Activated CD8-positive, alpha-beta memory T cell treated with anti-CD3 and anti-CD28 coated beads, Interleukin-2, amount 50 U/mL, for 1 hour (primary cell): ENCODE measurements at regions not wholly inside any gene's neighbourhood (a gene's known extent, or its start where the extent isn't known, plus 50 kb on each side); places are given as distances from the start of the nearest gene placed in this dataset.
"Not testable (repeated sequence)": the region's sequence is repeated elsewhere in the genome, so short reads cannot be mapped to it uniquely, and the experiment has no call there.

Experiments
- DNase-seq: peaks from one replicate; pipeline ENCODE4 v3.0.0-alpha.2; 2020; ENCODE audit errors: extremely low read depth

DNA sequence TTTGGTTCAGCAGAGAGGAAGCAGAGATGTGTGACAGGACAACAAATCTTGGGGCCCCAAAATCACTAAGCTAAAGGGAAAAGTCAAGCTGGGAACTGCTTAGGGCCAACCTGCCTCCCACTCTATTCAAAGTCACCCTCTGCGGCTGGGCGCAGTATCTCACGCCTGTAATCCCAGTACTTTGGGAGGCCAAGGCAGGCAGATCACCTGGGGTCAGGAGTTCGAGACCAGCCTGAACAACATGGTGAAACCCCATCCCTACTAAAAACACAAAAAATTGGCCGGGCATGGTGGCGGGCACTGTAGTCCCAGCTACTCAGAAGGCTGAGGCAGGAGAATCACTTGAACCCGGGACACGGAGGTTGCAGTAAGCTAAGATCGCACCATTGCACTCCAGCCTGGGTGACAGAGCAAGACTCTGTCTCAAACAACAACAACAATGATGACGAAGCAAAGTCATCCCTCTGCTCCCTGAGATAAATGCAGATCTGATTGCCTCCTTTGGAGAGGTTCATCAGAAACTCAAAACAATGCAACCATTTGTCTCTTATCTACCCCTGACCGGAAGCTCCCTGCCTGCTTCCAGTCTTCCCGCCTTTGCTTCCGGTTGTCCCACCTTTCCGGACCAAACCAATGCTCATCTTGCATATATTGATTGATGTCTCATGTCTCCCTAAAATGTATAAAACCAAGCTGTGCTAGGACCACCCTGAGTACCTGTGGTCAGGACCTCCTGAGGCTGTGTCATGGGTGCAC is 136.4 kb upstream of the AFDN start:
- DNase-seq: not testable (repeated sequence)

DNA sequence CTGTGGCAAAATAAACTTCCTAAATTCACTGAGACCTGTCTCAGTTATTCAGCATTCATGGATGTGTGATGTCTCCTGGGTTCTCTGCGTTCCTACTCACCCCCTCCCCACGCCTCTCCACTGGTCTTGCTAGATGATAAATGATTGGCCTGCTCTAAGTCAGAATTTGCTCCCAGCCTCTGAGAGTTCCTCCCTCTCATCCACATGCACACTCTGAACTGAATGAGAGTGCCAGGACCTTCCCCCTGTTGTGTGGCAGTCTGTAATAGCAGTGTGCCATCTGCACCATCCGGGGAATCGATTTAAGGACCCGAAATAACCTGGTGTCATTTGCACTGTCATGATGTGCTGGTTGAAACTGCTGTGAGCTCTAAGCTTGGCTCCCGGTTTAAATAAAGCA is 135.8 kb upstream of the AFDN start:
- DNase-seq: no peak

DNA sequence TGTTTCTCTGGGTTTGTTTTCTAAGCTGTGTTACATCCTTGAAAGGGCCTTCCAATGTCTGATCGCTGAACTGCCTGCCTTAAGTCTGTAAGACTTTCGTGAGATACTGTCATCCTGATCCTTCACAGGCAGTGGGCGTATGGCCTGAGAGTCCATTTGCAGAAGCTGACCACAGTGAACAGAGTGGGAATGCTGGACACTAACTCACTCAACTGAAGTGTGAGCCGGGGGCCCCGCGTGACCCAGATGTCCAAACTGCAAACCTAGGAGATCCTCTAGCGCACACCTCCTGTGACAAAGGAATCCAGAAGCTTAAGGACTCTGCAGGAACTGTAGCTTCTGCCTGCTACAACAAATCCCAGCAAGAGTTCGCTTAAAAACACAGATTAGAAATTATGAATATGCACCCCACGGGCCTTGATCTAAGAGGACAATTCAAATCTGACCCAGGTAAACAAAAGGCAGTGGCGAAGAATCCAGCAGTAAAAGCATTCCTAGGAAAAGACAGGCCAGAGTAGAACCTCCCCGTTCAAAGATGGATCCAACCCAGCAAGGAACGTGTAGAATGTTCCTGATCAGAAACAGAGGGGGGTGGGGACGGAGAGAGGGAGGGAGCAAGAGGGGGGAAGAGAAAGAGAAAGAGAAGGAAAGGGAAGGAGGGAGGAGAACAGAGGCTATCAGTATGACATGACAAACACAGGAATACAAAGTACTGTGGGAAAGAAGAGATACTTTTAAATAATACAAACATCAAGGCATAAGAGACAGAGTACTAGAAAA is 135.0 kb upstream of the AFDN start:
- DNase-seq: no peak

DNA sequence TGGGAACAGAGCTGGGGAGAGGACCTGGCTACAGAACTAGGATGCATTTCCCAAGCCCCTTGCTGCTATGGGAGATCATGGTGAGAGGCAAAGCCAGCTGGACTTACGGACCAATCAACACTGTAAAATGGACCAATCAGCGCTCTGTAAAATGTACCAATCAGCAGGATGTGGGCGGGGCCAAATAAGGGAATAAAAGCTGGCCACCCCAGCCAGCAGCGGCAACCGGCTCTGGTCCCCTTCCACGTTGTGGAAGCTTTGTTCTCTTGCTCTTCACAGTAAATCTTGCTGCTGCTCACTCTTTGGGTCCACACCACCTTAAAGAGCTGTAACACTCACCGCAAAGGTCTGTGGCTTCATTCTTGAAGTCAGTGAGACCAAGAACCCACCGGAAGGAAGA is 133.2 kb upstream of the AFDN start:
- not testable (repeated sequence) for DNase-seq

DNA sequence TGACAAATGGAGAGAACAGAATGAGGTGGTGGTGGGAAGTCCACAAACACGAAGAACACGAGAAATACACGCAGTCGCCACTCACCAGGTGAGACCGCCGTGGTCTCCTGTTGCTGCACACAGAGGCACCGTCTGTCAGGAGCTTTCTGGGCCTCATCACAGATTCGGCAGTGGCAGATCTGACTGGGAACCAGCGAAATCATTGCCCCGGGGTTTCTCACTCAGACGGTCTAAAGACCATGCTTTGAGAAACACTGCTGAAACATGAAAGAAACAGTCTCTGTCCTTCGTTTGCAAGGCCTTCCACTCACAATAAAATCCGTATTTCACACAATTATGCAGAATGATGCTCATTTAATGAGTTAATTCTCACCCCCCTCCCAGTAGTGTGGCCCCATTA is 130.9 kb upstream of the AFDN start:
- no peak for DNase-seq

DNA sequence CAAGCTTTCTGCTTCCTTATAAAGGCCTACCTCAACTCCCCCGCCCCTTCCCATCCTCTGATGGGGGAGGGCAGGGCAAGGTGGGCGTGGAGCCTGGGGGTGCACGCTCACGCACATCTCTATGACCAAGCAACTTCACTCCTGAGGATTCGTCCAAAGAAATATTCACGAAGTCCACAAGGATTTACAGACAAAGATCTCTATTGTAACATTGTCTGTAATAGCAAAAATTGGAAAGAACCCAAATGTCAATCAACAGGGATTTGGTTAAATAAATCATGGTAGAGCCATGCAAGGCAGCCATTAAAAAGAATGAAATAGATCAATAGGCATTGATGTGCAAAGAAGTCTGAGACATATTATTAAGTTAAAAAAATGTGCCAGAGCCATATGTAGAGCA is 130.4 kb upstream of the AFDN start:
- no peak for DNase-seq

DNA sequence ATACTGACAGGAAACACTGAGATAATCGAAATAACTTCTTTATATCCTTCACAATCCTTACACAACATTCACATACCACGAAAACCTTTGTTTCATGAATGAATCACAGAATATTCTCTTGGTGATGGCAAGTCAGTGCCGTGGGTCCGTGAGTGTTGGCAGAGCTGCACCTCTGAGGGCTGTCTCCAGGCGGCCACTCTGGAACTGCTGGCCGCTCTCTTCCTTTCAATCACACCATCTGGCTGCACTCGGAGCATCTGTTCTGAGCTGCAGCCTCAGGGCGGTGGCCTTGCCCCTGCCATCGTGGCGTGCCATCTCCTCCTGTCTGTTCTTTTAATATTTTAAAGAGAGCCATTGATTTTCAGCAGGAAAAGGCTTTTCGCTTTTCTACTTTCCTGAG is 129.4 kb upstream of the AFDN start:
- no peak for DNase-seq

DNA sequence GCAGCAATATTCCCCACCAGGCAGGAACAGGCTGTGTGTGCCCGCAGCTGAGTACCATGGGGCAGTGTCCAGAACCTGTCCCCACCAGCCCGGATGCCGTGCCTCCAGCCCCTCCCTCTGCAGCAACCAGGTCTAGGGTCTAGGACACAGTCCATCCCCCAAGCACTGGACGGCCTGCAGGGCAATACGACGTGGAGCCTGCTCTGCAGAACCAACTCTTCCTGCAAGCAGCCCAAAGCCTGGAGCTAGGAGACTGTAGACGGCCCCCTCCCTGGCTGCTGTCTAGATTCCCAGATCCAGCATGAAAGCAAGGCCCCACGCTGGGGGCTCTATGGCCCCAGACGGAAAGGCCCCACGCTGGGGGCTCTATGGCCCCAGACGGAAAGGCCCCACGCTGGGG is 128.2 kb upstream of the AFDN start:
- no peak for DNase-seq

DNA sequence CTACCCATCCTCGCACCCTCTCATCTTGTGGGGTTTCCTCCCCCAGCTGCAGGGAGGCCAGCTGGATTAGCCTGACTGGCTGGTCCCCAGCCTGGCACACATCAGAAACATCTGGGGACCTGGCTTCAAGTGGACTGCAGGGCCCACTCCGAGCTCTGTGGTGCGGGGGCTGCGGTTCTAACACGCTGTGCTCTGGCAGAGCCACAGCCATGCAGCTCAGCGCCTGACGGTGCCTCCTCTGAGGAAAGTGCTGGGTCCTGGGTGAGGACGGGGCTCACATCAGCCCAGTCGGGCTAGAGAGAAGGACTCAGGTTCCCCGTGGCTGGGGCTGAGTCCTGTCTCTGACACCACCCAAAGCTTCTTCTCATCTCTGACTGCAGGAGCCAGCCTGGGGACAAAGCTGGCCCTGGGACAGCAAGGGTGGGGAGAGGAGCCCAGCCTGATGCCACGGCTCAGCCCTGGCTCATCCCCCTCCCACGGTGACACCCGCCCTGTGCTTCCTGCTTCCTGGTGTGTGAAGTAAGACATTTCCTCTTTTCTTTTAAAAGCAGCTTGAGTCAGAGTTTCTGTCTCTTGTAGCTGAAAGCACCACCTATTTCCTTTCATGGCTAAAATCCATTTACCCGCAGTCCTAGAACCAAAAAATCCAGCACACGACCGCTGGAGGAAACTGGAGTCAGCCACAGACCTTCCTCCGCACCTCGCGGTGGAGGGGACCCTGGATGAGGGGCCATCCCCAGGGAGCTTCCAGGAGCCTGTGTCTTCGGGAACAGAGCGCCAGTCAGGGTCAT is 127.4 kb upstream of the AFDN start:
- DNase-seq: no peak

DNA sequence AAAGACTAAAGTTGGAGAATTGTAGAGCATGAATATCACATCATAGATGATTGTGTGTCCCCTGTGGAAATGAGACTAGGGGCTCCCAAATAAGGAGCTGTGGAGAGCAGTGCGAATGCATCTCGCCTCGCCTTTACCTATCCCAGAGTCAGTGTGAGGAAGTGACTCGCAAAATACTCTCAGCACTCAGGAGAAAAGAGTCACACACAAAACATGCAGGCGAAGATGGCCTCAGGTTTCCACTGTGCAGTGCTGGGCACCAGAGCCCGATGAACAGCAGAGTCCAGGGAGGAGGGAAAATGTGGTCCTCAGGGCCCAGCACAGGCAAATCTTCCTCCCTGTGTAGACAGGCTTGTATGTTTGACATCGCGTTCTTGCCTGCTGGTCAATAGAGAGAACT is 126.5 kb upstream of the AFDN start:
- DNase-seq: no peak

DNA sequence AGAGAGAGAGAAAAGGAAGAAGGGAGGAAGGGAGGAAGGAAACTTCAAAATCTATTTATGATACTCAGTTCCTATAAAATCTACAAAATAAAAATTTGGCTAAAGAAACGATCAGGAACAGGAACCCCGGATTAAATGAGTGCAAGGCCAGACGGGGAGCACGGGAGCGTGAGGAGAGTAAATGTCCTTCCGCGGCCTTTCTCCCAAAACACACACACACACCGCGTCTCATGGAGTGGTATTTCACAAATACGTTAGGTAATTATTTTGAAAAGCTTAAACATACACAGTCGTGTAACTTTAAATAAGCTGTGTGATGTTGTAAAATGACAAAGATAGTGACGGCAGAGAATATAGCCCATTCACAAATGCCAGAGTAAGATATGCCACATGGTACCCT is 125.7 kb upstream of the AFDN start:
- DNase-seq: no peak

DNA sequence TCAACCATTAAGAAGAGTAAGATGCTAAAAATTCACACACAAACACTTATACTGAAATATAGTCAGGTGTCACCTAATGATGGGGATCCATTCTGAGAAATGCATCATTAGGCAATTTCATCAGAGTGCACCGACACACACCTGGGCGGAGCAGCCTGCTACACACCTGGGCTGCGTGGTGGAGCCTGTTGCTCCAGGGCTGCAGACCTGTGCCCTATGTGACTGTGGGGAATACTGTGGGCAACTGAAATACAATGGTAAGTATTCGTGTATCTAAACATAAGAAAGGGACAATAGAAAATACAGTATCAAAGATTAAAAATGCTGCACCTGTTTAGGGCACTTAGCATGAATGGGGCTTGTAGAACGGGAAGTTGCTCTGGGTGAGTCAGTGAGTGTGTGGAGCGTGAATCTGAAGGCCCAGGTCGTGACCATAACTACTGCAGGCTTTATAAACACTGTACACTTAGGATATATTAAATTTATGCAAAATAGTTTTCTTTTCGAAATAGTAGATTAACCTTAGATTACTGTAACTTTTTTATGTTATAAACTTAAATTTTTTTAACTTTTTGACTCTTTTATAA is 124.4 kb upstream of the AFDN start:
- DNase-seq: no peak

DNA sequence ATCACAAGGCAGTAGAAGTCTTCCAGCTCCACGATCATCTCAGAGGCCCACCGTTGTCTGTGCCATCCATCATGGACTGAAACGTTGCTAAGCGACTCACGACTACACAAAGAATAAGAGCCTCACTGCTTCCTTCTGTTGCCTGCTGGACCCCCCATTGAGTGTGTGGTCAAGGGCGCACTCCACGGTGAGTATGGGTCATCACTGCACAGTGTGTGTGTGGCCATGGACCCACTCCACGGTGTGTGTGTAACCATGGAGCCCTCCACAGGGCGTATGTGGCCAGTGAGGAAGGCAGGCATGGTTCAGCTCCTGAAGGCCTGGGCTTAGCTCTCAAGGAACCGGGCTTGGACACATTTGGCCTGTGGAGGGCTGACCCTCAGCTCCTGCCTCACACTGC is 123.4 kb upstream of the AFDN start:
- no peak for DNase-seq

DNA sequence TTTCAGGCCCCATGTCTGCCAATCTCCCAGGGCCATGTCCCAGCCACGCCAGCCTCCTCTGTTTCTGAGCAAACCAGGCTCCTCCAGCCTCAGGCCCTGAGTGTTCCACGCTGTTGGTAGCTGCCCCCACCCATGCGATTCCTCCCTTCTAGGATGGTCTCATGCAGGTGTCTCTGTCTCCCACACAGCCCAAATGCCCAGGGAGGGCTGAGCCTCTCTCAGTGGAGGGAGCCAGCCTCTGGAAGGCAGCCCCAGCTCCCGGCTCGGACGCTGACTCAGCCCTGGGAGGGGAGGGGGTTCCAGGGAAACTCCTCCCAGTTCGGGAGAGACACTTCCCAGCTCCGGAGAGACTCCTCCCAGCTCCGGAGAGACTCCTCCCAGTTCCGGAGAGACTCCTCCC is 122.9 kb upstream of the AFDN start:
- no peak for DNase-seq

DNA sequence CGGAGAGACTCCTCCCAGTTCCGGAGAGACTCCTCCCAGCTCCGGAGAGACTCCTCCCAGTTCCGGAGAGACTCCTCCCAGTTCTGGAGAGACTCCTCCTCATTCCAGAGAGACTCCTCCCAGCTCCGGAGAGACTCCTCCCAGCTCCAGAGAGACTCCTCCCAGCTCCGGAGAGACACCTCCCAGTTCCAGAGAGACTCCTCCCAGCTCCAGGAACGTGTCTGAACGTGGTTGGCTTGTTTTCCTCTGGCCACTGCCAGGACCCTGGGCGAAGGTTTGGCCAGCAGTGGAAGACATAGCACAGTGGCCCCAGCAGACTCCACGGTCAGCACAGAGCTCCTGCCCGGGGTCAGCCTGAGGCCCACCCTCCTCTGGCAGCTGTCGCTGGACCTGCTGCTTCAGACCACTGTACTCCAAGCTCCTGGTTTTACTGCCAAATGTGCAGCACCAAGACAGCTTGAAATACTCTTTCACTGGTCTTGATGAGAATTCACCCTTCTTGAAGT is 122.3 kb upstream of the AFDN start:
- DNase-seq: no peak

DNA sequence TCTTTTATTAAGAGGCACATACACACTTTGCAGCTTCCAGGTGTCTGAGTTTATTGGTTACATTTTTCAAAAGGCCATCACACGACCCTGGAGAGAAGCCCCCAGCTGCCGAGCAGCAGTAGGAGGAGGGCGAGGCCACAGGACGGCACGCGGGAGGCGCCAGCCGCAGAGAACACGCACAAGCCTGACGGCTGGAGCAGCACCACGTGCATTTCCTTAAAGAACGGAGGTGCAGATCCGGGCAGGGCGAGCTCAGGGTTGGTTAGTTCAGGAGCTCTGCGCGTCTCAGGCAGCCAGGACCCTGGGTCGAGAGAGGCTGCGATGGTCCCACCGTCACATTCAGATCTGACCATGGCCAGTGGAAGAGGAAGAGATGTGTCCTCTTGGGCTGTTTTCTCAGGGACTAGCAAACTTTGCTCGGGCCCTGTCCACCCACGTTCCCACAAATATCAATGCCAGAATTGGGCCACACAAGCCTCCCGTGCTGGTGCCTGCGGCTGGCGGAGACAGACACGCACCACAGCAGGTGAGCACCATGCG is 121.4 kb upstream of the AFDN start:
- no peak for DNase-seq

DNA sequence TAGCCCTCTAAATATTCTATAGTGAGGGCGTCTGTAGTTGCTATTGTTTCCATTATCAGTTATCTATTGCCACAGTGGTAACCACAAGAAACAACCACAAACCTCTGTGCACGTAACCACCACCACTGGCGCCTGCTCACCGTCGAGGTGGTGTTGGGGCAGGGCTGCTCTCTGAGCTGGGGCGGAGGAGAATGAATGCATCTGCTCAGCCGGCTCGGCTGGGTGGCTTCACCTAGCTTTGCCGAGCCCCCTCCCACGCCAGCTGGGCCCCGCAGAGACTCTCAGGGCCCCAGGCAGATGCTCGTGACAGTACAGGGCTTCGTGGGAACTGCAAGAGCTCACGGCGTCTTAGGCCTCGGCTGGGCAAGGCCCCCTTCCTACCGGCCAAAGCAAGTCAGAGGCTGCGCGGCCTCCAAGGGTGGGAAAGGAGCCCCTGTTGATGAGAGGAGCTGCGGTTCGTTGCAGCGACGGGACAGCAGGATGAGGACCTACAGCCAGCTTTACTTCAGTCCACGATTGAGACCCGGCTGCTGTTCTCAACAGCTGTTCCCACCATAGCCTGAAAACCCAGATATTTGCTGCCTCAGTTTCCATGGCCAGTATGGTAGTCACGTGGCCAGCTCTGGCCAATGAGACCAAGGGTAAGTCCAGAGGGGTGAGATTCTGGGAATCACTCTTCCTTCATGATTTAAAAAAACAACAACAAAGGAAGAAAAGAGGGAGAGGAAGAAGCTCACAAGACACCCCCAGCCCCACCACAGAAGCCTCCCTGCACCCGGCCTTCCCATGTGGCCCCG is 120.2 kb upstream of the AFDN start:
- peak; percentile 7 for DNase-seq

DNA sequence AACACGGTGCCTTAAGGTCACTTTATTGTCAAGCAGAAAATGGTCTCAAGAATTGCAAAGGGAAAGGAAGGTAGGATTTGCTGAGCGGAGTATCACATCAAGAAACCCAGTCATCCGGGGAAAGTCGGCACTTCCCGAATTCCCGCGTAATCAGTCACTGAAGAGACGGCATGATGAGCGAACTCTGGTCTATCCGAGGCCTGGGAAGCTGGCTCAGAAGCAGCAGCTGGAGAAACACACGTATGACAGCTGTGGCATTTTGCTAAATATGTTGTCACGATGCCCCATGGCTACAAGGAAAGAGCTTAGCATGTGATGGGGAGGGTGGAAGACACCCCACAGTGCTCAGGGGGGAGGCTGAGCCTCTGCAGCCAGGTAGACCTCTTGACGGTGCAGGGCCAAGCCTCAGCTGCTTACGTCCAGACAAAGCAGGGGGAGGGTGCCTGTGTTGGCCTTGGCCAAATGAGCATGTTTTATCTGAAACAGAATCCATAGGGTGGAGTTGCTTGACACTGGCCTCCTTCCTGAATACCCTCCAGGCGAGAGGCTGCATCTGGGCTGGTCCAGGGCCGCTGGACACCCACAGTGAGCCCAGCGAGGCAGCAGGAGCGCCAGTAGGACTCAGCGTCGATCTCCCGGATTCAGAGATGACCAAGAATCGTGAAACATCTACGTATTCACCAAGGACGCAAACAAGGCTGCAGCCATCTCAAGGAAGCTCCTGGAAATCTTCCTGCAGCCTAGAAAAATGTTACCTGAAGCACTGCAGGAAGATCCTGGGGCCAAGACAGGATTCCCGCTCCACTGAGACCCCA is 118.8 kb upstream of the AFDN start:
- DNase-seq: no peak

DNA sequence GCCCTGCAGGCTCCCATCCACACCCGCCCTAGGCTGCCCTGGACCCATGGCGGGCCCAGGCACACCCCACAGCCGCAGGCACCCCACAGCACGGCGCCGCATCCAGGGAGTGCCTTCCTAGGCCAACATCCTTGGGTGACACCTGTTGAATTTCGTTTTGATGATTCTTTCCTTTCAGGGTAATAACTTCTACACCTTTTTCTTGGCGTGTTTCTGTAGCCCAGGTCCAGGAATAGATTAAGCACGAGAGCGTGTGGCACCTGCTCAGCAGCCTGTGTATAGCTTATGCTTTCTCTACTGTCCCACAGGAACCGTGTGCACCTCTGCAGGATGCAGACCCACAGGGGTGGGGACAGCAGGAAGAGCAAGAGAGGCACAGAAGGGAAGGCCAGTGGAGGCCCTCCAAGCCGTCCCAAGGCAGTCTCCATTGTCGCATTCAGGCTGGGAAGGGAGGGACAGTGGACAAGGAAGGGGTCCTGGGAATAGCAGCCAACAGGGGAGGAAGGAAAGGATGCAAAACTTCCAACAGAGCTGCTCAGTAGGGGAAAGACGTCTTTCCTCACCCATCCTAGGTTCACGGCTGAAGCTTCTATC is 118.1 kb upstream of the AFDN start:
- no peak for DNase-seq

DNA sequence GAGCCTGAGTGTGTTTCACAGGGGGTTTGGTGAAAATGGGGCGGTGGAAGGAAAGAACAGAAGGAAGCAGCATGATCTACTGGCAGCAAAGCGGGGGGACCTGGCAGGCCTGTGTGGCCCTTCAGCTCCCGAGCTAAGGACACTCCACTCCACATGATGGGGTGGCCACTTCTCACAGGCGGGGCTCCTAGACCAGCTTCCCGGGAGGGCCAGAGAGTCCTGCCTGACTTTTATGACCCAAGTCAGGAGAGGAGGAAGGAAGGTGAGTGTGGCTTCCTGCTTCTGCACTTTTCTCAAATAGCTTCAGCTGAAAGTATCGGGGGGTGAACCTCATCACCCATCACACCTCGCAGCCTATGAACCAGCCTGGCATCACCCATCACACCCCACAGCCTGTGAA is 117.5 kb upstream of the AFDN start:
- no peak for DNase-seq
